ENCODE measurements at regions not wholly inside any gene's neighbourhood (a gene's known extent, or its start where the extent isn't known, plus 50 kb on each side); places are given as distances from the start of the nearest gene placed in this dataset.
"Not testable (repeated sequence)": the region's sequence is repeated elsewhere in the genome, so short reads cannot be mapped to it uniquely, and the experiment has no call there.

DNA sequence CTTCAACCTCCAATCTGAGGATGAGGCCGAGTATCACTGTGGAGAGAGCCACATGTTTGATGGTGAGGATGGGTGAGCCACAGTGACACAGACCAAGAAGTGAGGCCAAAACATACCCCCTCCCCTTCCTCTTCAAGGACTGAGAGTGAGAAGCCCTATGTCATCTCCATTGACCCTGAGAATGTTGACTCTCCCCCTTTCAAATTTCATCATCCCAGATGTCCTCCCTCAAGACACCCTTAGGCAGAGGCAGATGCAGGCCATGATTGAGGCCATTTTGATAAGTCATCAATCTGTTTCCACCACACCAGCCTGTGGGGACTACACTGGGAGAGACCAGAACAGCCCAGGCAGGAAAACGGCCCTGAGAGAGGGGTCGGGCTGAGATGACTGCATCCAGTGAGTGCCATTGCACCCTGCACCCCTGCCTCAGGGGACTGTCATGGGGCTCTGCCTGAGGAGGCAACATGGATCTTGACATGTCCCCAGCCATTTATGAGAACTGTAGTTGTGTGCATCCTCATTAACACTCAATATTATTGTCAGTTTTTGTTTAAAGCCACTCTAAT, 84.2 kb upstream of the IGLL5 start:
- no peak for DNase-seq (ENCODE audit: low spot score)

GRCh38 chr22:22810018-22810427, 77.6 kb upstream of the IGLL5 start:
- DNase-seq (ENCODE audit: low spot score): no peak

DNA sequence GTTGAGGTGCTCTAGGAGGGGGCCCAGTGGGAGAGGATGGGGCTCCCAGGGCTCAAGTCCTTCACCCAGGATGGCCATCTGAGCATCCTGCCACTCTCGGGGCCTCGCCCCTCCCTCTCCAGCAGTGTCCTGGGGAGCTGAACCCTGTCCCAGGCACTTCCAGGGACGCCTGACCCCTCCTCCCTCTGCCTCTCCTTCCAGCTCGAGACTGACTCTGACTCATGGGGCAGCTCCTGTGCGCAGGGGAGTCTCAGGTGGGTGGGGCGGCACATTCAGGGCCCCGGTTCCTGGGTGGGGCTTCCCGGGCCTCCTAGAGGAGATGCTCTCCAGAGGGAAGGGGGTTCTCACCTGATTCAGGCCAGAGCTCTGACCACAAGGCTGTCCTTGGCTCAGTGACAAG, 77.1 kb upstream of the IGLL5 start:
- DNase-seq (ENCODE audit: low spot score): no peak

GRCh38 chr22:22811016-22812009, 76.3 kb upstream of the IGLL5 start:
- no peak for DNase-seq (ENCODE audit: low spot score)

- DNase-seq (ENCODE audit: low spot score): no peak
Measured at GRCh38 chr22:22812031-22812905, 75.3 kb upstream of the IGLL5 start.

DNA sequence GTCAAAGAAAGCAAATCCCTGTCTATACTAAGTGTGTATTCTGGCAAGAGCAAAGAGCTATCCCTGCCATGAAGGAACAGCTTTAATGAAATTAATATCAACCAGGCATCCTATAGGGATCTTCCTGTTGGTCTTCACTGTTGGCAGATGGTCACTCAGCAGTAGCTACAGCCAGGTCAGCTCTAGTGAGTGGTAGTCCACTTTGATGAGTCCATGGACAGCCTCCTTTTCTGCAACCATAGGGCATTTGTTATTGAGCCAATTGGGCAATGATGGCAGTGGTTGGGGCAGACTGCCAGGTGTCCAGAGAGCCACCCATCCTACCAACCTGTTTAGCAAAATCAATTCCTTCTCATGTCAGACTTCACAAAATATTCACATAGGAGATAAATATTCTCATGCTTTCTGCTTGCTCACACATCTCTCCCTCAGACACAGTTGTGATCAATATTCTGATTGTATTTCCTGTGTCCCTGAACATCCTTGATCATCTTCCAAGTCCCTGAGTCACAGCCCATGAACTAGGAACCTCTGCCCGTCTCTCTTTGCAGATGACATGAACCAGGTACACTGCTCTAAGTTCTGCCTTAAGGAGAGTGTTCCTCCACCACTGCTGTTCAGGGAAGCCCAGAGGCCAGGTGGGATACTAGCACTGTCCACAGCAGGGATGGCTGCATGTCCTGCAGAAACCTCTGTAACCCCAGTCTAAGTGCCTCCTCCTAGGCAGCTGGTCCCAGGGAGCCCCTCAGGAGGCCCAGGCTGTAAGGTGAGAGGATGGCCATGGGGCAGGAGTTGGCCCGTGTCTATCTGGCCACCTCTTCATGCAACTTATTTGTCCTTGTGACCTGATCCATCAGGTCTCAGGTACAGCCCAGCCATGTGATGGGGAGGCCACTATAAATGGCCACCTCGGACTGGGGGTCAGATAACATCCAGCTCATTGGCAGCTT, 74.2 kb upstream of the IGLL5 start:
- no peak for DNase-seq (ENCODE audit: low spot score)

DNA sequence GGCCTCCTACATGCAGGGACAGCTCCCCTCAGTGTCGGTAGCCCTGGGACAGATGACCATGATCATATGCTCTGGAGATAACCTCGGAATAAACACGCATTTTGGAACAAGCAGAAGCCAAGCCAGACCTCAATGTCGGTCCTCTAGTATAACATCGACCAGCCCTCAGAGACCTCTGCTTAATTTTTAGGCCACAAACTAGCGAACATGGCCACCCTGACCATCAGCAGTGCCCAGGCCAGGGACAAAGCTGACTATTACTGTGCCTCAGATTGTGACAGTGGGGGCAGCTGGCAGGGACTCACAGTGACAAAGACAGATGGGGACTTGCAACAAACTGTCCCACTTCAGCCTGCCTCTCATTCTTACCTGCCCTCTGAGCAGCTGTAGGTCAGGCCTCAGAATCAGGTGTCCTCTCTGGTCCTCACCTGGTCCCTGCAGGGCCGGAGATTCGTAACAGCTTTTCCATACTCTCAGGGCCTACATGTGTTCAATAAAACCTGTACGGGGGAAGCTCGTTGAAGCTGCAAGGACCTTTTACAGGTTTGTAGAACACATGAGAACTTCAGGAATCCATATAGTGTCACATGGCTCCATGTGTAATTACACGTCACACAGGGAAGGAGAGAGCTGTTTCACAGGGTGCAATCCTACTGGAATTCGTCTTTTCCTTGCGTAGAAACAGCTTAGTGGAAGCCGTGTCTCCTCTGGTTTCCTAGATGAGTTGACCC, 72.8 kb upstream of the IGLL5 start:
- no peak for DNase-seq (ENCODE audit: low spot score)

DNA sequence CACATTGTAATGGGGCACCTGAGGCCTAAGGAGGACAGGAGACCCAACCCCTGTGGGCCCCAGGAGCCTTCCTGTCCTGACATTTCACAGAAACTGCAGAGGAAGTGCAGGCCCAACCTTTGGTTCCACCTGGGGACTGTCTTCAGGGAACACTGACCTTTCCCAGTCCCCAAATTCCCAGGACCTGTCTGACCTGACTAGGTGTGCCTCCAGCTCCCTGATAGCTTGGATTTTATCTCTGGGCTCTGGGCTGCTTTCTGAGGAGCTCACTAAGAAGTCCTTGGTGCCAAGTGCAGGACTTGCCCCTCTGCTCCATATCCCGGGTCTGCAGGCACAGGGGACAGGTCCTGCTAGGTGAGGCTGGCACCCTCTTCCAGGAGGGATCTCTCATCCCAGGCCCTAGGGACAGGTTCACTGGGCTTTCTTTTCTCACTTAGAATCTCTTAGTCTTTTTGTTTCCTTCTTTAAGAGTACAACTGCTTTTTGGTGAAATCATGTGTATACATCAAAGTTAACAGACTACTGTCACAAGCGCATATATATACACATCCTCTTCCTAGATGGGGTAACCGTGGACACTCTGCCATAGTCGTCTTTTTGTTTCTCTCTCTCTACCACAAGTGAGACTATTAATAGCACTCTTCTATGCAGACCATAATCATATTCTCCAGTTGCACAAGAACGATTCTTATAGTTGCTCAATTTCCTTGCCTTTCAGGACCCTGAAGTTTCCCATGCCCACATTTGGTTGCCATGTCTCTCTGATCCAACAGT, 72.0 kb upstream of the IGLL5 start:
- no peak for DNase-seq (ENCODE audit: low spot score)

DNA sequence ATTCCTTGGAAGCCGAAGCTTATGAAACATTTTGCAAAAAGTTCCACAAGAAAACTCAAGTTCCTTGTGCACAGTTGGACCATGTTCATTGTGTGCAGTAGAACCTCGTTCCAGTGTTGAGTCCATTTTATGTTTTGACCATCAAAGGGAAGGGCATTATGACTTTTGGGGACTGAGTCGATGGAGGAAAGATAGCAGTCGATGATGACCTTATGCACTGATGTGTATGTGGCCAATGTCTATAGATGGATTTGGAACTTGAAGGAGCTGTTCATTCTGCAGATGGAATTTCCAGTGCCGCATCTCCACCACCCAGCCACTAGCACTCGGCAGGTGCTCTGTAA, 71.5 kb upstream of the IGLL5 start:
- no peak for DNase-seq (ENCODE audit: low spot score)

- no peak for DNase-seq (ENCODE audit: low spot score)
Measured at GRCh38 chr22:22816766-22817410, 70.7 kb upstream of the IGLL5 start.

DNA sequence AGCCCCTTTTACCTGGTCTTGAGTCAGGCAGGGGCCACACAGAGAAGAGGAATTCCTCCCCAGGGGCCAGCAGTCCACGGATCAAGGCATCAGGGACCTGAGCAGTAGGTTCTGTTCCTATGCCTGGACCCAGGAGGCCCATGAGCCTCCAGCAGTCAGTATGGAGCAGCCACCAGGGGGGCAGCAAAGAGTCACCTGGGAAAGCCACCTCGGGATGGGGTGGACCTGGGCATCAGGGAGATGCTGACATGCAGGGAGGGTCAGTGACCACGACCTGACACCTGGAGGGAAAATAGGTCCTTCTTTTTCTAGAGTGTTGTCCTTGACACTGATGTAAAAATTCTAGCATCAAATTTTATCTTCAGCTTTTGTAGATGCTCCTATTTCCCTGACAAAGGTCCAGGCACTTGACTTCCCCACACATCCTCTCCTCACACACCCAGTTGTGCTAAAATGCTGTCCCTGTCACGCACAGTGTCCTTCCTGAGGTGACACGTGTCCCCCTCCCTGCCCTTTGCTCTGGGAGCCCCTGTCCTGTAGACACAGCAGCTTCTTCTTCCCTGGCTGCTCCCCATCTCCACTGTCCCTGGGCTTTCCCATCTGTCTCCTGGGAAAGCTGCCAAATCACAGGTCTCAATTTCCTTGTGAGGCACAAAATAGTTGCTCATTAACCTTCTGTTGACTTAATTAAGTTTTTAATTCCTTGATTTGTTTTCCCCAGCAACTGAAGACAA, 70.0 kb upstream of the IGLL5 start:
- DNase-seq (ENCODE audit: low spot score): no peak

- DNase-seq (ENCODE audit: low spot score): no peak
Measured at GRCh38 chr22:22818202-22818538, 69.4 kb upstream of the IGLL5 start.

GRCh38 chr22:22818861-22819855, 68.5 kb upstream of the IGLL5 start:
- DNase-seq (ENCODE audit: low spot score): no peak

GRCh38 chr22:22820076-22820475, 67.5 kb upstream of the IGLL5 start:
- no peak for DNase-seq (ENCODE audit: low spot score)

GRCh38 chr22:22820626-22821025, 67.0 kb upstream of the IGLL5 start:
- no peak for DNase-seq (ENCODE audit: low spot score)

DNA sequence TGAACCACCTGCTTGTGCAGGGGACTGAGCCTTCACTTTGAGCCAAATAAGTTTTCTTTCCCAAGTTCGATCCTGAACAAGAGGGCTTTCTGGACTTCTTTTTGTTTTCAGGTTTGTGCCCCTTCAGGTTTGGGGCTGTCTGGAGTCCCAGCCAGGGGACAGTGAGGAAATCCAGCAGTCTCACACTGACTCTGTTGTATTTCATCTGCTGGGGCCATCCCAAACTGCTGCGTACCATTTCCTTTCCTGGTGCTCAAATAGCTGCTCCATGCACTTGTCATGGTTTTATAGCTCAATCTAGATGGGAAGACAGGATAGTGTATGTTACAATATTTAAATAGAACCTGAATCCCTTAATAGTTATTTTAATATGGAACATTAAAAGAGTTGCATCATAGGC, 66.3 kb upstream of the IGLL5 start:
- no peak for DNase-seq (ENCODE audit: low spot score)

GRCh38 chr22:22822106-22822505, 65.5 kb upstream of the IGLL5 start:
- DNase-seq (ENCODE audit: low spot score): no peak

GRCh38 chr22:22822553-22822952, 65.1 kb upstream of the IGLL5 start:
- not testable (repeated sequence) for DNase-seq (ENCODE audit: low spot score)

All from hepatic stellate cell (primary cell).